ENCODE measurements at regions not wholly inside any gene's neighbourhood (a gene's known extent, or its start where the extent isn't known, plus 50 kb on each side); places are given as distances from the start of the nearest gene placed in this dataset.
A peak's percentile ranks its signal among the peaks of the same experiment; 100 is the strongest.

- no peak overlapping the region for H3K4me3 ChIP-seq (ENCODE audit: low read length)
- H3K9me3 ChIP-seq (ENCODE audit: control insufficient read depth in 1 of 2, insufficient read depth in 1 of 2, low read length in 2 of 2): no peaks in the 10 kb centered on the region
- H3K27ac ChIP-seq (ENCODE audit: low read depth in 1 of 2, low read length in 2 of 2): no peak overlapping the region
- no peaks in the 10 kb centered on the region for H3K4me1 ChIP-seq (ENCODE audit: insufficient read depth, low read length)
- intact Hi-C loops (cut with DNase I, micrococcal nuclease): loop anchor here (1.0 to 2.0 kb wide), 2 partner anchors 82 kb away; no protein-coding TSS in a partner anchor
- H3K4me1 Mint-ChIP-seq (ENCODE audit: low read depth): peaks cover 5% of the 10 kb centered on the region
- H3K9me3 Mint-ChIP-seq: no peaks in the 10 kb centered on the region
- no peaks in the 10 kb centered on the region for H3K36me3 Mint-ChIP-seq (ENCODE audit: low read depth)
- H3K27ac Mint-ChIP-seq: no peak overlapping the region
- ChIA-PET CTCF (interaction anchor here (0.6 to 1.2 kb wide), 6 partner anchors 12 to 128 kb away, joined by 3 to 5 read pairs (median 4); no protein-coding TSS in a partner anchor), POLR2A (no interaction called here)
- H3K4me3 Mint-ChIP-seq: no peak overlapping the region
- no peaks in the 10 kb centered on the region for H3K27me3 ChIP-seq (ENCODE audit: control insufficient read depth in 1 of 2, insufficient read depth in 2 of 2, low read length in 2 of 2)
- H3K36me3 ChIP-seq (ENCODE audit: insufficient read depth, low read length): no peaks in the 10 kb centered on the region
- H3K27me3 Mint-ChIP-seq: peaks cover 24% of the 10 kb centered on the region
- peak; percentile 48 to 77 (median 67) for DNase-seq
- TF ChIP-seq, protein P1, sequence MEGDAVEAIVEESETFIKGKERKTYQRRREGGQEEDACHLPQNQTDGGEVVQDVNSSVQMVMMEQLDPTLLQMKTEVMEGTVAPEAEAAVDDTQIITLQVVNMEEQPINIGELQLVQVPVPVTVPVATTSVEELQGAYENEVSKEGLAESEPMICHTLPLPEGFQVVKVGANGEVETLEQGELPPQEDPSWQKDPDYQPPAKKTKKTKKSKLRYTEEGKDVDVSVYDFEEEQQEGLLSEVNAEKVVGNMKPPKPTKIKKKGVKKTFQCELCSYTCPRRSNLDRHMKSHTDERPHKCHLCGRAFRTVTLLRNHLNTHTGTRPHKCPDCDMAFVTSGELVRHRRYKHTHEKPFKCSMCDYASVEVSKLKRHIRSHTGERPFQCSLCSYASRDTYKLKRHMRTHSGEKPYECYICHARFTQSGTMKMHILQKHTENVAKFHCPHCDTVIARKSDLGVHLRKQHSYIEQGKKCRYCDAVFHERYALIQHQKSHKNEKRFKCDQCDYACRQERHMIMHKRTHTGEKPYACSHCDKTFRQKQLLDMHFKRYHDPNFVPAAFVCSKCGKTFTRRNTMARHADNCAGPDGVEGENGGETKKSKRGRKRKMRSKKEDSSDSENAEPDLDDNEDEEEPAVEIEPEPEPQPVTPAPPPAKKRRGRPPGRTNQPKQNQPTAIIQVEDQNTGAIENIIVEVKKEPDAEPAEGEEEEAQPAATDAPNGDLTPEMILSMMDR (IDR thresholded peaks at IDR 0.05): peak; percentile 74
- no peak for ATAC-seq (ENCODE audit: poor library complexity)
Observed at GRCh38 chr14:106436310-106436905, 910.0 kb downstream of the TMEM121 start.

DNA sequence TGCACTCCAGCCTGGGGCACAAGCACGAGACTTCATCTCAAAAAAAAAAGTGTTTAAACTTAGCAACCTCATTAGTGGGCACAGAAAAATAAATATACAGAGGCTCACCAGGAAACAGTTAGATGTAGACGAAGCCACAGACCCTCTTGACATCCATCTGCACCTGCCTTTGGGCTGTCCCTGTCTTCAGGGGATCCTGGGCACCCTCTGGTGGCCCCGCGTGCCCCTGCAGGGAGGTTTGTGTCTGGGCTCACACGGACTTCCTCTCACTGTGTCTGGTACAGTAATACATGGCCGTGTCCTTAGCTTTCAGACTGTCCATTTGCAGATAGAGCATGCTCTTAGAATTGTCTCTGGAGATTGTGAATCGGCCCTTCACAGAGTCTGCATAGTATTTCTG is 916.5 kb downstream of the TMEM121 start:
- ChIA-PET POLR2A (no interaction called here), CTCF (no interaction called here)
- peak; percentile 15 to 60 (median 40) for DNase-seq
- H3K36me3 ChIP-seq (ENCODE audit: insufficient read depth, low read length): no peaks in the 10 kb centered on the region
- H3K4me3 ChIP-seq (ENCODE audit: low read length): no peak overlapping the region
- Mint-ChIP-seq H3K4me1 (ENCODE audit: low read depth) (peaks cover 5% of the 10 kb centered on the region), H3K27me3 (peaks cover 36% of the 10 kb centered on the region), H3K9me3 (no peaks in the 10 kb centered on the region), H3K27ac (no peak overlapping the region), H3K36me3 (ENCODE audit: low read depth) (no peaks in the 10 kb centered on the region), H3K4me3 (no peak overlapping the region)
- TF ChIP-seq, protein P1 (IDR thresholded peaks at IDR 0.05): peak; percentile 62
- peaks cover 0 to 2% of the 10 kb centered on the region in 2 experiments for H3K27me3 ChIP-seq (ENCODE audit: control insufficient read depth in 1 of 2, insufficient read depth in 2 of 2, low read length in 2 of 2)
- H3K27ac ChIP-seq (ENCODE audit: low read depth in 1 of 2, low read length in 2 of 2): no peak overlapping the region
- intact Hi-C loops (cut with DNase I, micrococcal nuclease): loop anchor here in 1 of 2 experiments (1.0 kb wide), 1 partner anchor 75 kb away; no protein-coding TSS in a partner anchor
- ATAC-seq (ENCODE audit: poor library complexity): peak; percentile 93
- H3K9me3 ChIP-seq (ENCODE audit: control insufficient read depth in 1 of 2, insufficient read depth in 1 of 2, low read length in 2 of 2): no peaks in the 10 kb centered on the region
- H3K4me1 ChIP-seq (ENCODE audit: insufficient read depth, low read length): peaks cover 5% of the 10 kb centered on the region

DNA sequence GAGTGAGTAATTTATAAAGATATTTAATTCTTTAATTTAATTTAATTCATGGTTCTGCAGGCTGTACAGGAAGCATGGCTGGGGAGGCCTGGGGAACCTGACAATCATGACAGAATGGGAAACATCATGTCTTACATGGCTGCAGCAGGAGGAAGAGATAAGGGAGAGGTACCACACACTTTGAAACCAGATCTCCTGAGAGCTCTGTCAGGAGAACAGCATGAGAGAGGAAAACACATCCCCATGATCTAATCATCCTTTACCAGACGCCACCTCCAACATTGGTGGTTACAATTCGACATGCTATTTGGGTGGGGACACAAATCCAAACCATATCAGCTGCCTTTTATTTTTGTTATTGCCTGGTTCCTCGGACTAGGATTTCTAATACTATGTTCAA is 928.6 kb downstream of the TMEM121 start:
- ChIA-PET CTCF (no interaction called here), POLR2A (no interaction called here)
- H3K27ac Mint-ChIP-seq: no peak overlapping the region
- TF ChIP-seq, protein P1 (IDR thresholded peaks at IDR 0.05): no peak
- no peak overlapping the region for H3K4me3 Mint-ChIP-seq
- H3K4me3 ChIP-seq (ENCODE audit: low read length): no peak overlapping the region
- H3K36me3 Mint-ChIP-seq (ENCODE audit: low read depth): no peaks in the 10 kb centered on the region
- no peak for DNase-seq
- H3K27me3 Mint-ChIP-seq: peaks cover 3% of the 10 kb centered on the region
- no peaks in the 10 kb centered on the region for H3K9me3 Mint-ChIP-seq
- peaks cover 3% of the 10 kb centered on the region for H3K4me1 Mint-ChIP-seq (ENCODE audit: low read depth)
- ATAC-seq (ENCODE audit: poor library complexity): no peak
- no peaks in the 10 kb centered on the region for H3K9me3 ChIP-seq (ENCODE audit: control insufficient read depth in 1 of 2, insufficient read depth in 1 of 2, low read length in 2 of 2)
- peaks cover 3% of the 10 kb centered on the region for H3K4me1 ChIP-seq (ENCODE audit: insufficient read depth, low read length)
- no peaks in the 10 kb centered on the region for H3K36me3 ChIP-seq (ENCODE audit: insufficient read depth, low read length)
- H3K27ac ChIP-seq (ENCODE audit: low read depth in 1 of 2, low read length in 2 of 2): no peak overlapping the region
- no peaks in the 10 kb centered on the region for H3K27me3 ChIP-seq (ENCODE audit: control insufficient read depth in 1 of 2, insufficient read depth in 2 of 2, low read length in 2 of 2)
- intact Hi-C loops (cut with DNase I, micrococcal nuclease): no loop called here

All from CD4-positive, alpha-beta T cell (primary cell).